ENCODE measurements at regions not wholly inside any gene's neighbourhood (a gene's known extent, or its start where the extent isn't known, plus 50 kb on each side); places are given as distances from the start of the nearest gene placed in this dataset.

GRCh38 chr5:108672639-108673038 lies 75.1 kb upstream of the FER start:
- no peaks in the 10 kb centered on the region for H3K27me3 ChIP-seq (replicated peaks; ENCODE audit: control insufficient read depth, insufficient read depth, low read length, poor library complexity, severe bottlenecking)
- H3K4me3 ChIP-seq (ENCODE audit: insufficient read depth, low read depth, low read length, poor library complexity, severe bottlenecking): no peak overlapping the region

GRCh38 chr5:108670591-108671289 lies 77.0 kb upstream of the FER start:
- Histone ChIP-seq H3K4me1 (ENCODE audit: control insufficient read depth, insufficient read depth, low read length, poor library complexity, severe bottlenecking) (no peaks in the 10 kb centered on the region), H3K27ac (ENCODE audit: insufficient read depth, low read length, poor library complexity, severe bottlenecking) (no peak overlapping the region), H3K36me3 (ENCODE audit: control insufficient read depth, insufficient read depth, low read length) (no peaks in the 10 kb centered on the region), H3K4me3 (ENCODE audit: insufficient read depth, low read depth, low read length, poor library complexity, severe bottlenecking) (no peak overlapping the region), H3K27me3 (replicated peaks; ENCODE audit: control insufficient read depth, insufficient read depth, low read length, poor library complexity, severe bottlenecking) (no peaks in the 10 kb centered on the region), H3K9me3 (ENCODE audit: control insufficient read depth, low read length) (no peaks in the 10 kb centered on the region)
- no peak for DNase-seq

More at GRCh38 chr5:108672639-108673038, 75.1 kb upstream of the FER start:
- Histone ChIP-seq H3K9me3 (ENCODE audit: control insufficient read depth, low read length) (no peaks in the 10 kb centered on the region), H3K36me3 (ENCODE audit: control insufficient read depth, insufficient read depth, low read length) (no peaks in the 10 kb centered on the region), H3K27ac (ENCODE audit: insufficient read depth, low read length, poor library complexity, severe bottlenecking) (no peak overlapping the region), H3K4me1 (ENCODE audit: control insufficient read depth, insufficient read depth, low read length, poor library complexity, severe bottlenecking) (no peaks in the 10 kb centered on the region)
- no peak for DNase-seq

- H3K9me3 ChIP-seq (ENCODE audit: control insufficient read depth, low read length): no peaks in the 10 kb centered on the region
- DNase-seq: no peak
- no peaks in the 10 kb centered on the region for H3K4me1 ChIP-seq (ENCODE audit: control insufficient read depth, insufficient read depth, low read length, poor library complexity, severe bottlenecking)
- no peak overlapping the region for H3K4me3 ChIP-seq (ENCODE audit: insufficient read depth, low read depth, low read length, poor library complexity, severe bottlenecking)
- no peaks in the 10 kb centered on the region for H3K27me3 ChIP-seq (replicated peaks; ENCODE audit: control insufficient read depth, insufficient read depth, low read length, poor library complexity, severe bottlenecking)
- no peaks in the 10 kb centered on the region for H3K36me3 ChIP-seq (ENCODE audit: control insufficient read depth, insufficient read depth, low read length)
- no peak overlapping the region for H3K27ac ChIP-seq (ENCODE audit: insufficient read depth, low read length, poor library complexity, severe bottlenecking)
These were observed 78.2 kb upstream of the FER start for GRCh38 chr5:108669462-108669861.

- H3K4me3 ChIP-seq (ENCODE audit: insufficient read depth, low read depth, low read length, poor library complexity, severe bottlenecking): no peak overlapping the region
- no peaks in the 10 kb centered on the region for H3K9me3 ChIP-seq (ENCODE audit: control insufficient read depth, low read length)
- no peaks in the 10 kb centered on the region for H3K27me3 ChIP-seq (replicated peaks; ENCODE audit: control insufficient read depth, insufficient read depth, low read length, poor library complexity, severe bottlenecking)
- DNase-seq: no peak
- no peaks in the 10 kb centered on the region for H3K4me1 ChIP-seq (ENCODE audit: control insufficient read depth, insufficient read depth, low read length, poor library complexity, severe bottlenecking)
- H3K27ac ChIP-seq (ENCODE audit: insufficient read depth, low read length, poor library complexity, severe bottlenecking): no peak overlapping the region
- H3K36me3 ChIP-seq (ENCODE audit: control insufficient read depth, insufficient read depth, low read length): no peaks in the 10 kb centered on the region
These were observed 86.0 kb upstream of the FER start for GRCh38 chr5:108661590-108662219.

GRCh38 chr5:108661024-108661423 lies 86.7 kb upstream of the FER start:
- Histone ChIP-seq H3K27ac (ENCODE audit: insufficient read depth, low read length, poor library complexity, severe bottlenecking) (no peak overlapping the region), H3K36me3 (ENCODE audit: control insufficient read depth, insufficient read depth, low read length) (no peaks in the 10 kb centered on the region), H3K9me3 (ENCODE audit: control insufficient read depth, low read length) (no peaks in the 10 kb centered on the region), H3K27me3 (replicated peaks; ENCODE audit: control insufficient read depth, insufficient read depth, low read length, poor library complexity, severe bottlenecking) (no peaks in the 10 kb centered on the region), H3K4me3 (ENCODE audit: insufficient read depth, low read depth, low read length, poor library complexity, severe bottlenecking) (no peak overlapping the region), H3K4me1 (ENCODE audit: control insufficient read depth, insufficient read depth, low read length, poor library complexity, severe bottlenecking) (no peaks in the 10 kb centered on the region)
- DNase-seq: no peak

- no peaks in the 10 kb centered on the region for H3K36me3 ChIP-seq (ENCODE audit: control insufficient read depth, insufficient read depth, low read length)
- no peaks in the 10 kb centered on the region for H3K9me3 ChIP-seq (ENCODE audit: control insufficient read depth, low read length)
- no peak for DNase-seq
- no peak overlapping the region for H3K27ac ChIP-seq (ENCODE audit: insufficient read depth, low read length, poor library complexity, severe bottlenecking)
- H3K4me3 ChIP-seq (ENCODE audit: insufficient read depth, low read depth, low read length, poor library complexity, severe bottlenecking): no peak overlapping the region
- H3K4me1 ChIP-seq (ENCODE audit: control insufficient read depth, insufficient read depth, low read length, poor library complexity, severe bottlenecking): no peaks in the 10 kb centered on the region
- no peaks in the 10 kb centered on the region for H3K27me3 ChIP-seq (replicated peaks; ENCODE audit: control insufficient read depth, insufficient read depth, low read length, poor library complexity, severe bottlenecking)
These were observed 87.4 kb upstream of the FER start for GRCh38 chr5:108660291-108660690.

- H3K27ac ChIP-seq (ENCODE audit: insufficient read depth, low read length, poor library complexity, severe bottlenecking): no peak overlapping the region
- no peaks in the 10 kb centered on the region for H3K27me3 ChIP-seq (replicated peaks; ENCODE audit: control insufficient read depth, insufficient read depth, low read length, poor library complexity, severe bottlenecking)
- no peaks in the 10 kb centered on the region for H3K9me3 ChIP-seq (ENCODE audit: control insufficient read depth, low read length)
- no peak overlapping the region for H3K4me3 ChIP-seq (ENCODE audit: insufficient read depth, low read depth, low read length, poor library complexity, severe bottlenecking)
- no peak for DNase-seq
- no peaks in the 10 kb centered on the region for H3K36me3 ChIP-seq (ENCODE audit: control insufficient read depth, insufficient read depth, low read length)
- H3K4me1 ChIP-seq (ENCODE audit: control insufficient read depth, insufficient read depth, low read length, poor library complexity, severe bottlenecking): no peaks in the 10 kb centered on the region
These were observed 88.2 kb upstream of the FER start for GRCh38 chr5:108659531-108659930.

GRCh38 chr5:108655750-108656450 lies 91.8 kb upstream of the FER start:
- no peaks in the 10 kb centered on the region for H3K9me3 ChIP-seq (ENCODE audit: control insufficient read depth, low read length)
- no peak overlapping the region for H3K4me3 ChIP-seq (ENCODE audit: insufficient read depth, low read depth, low read length, poor library complexity, severe bottlenecking)
- H3K27me3 ChIP-seq (replicated peaks; ENCODE audit: control insufficient read depth, insufficient read depth, low read length, poor library complexity, severe bottlenecking): no peaks in the 10 kb centered on the region
- no peaks in the 10 kb centered on the region for H3K4me1 ChIP-seq (ENCODE audit: control insufficient read depth, insufficient read depth, low read length, poor library complexity, severe bottlenecking)
- DNase-seq: no peak
- no peaks in the 10 kb centered on the region for H3K36me3 ChIP-seq (ENCODE audit: control insufficient read depth, insufficient read depth, low read length)
- no peak overlapping the region for H3K27ac ChIP-seq (ENCODE audit: insufficient read depth, low read length, poor library complexity, severe bottlenecking)

- H3K9me3 ChIP-seq (ENCODE audit: control insufficient read depth, low read length): no peaks in the 10 kb centered on the region
- no peak for DNase-seq
- no peak overlapping the region for H3K27ac ChIP-seq (ENCODE audit: insufficient read depth, low read length, poor library complexity, severe bottlenecking)
- H3K36me3 ChIP-seq (ENCODE audit: control insufficient read depth, insufficient read depth, low read length): no peaks in the 10 kb centered on the region
- no peaks in the 10 kb centered on the region for H3K27me3 ChIP-seq (replicated peaks; ENCODE audit: control insufficient read depth, insufficient read depth, low read length, poor library complexity, severe bottlenecking)
- no peak overlapping the region for H3K4me3 ChIP-seq (ENCODE audit: insufficient read depth, low read depth, low read length, poor library complexity, severe bottlenecking)
- no peaks in the 10 kb centered on the region for H3K4me1 ChIP-seq (ENCODE audit: control insufficient read depth, insufficient read depth, low read length, poor library complexity, severe bottlenecking)
These were observed 93.6 kb upstream of the FER start for GRCh38 chr5:108654051-108654450.

- H3K27me3 ChIP-seq (replicated peaks; ENCODE audit: control insufficient read depth, insufficient read depth, low read length, poor library complexity, severe bottlenecking): no peaks in the 10 kb centered on the region
- no peaks in the 10 kb centered on the region for H3K9me3 ChIP-seq (ENCODE audit: control insufficient read depth, low read length)
- H3K4me3 ChIP-seq (ENCODE audit: insufficient read depth, low read depth, low read length, poor library complexity, severe bottlenecking): no peak overlapping the region
- no peaks in the 10 kb centered on the region for H3K4me1 ChIP-seq (ENCODE audit: control insufficient read depth, insufficient read depth, low read length, poor library complexity, severe bottlenecking)
- no peak for DNase-seq
- H3K27ac ChIP-seq (ENCODE audit: insufficient read depth, low read length, poor library complexity, severe bottlenecking): no peak overlapping the region
- H3K36me3 ChIP-seq (ENCODE audit: control insufficient read depth, insufficient read depth, low read length): no peaks in the 10 kb centered on the region
These were observed 94.5 kb upstream of the FER start for GRCh38 chr5:108653201-108653600.

All from effector memory CD4-positive, alpha-beta T cell (primary cell).